Right lobe of liver (tissue), 4 donors: ENCODE measurements at regions not wholly inside any gene's neighbourhood (a gene's known extent, or its start where the extent isn't known, plus 50 kb on each side); places are given as distances from the start of the nearest gene placed in this dataset.
"Not testable (repeated sequence)": the region's sequence is repeated elsewhere in the genome, so short reads cannot be mapped to it uniquely, and the experiment has no call there.

Experiments
- CTCF ChIP-seq, 4 donors: fragments of 200-600 bp in 3 of 4; fragments of 450-650 bp in 1 of 4; IDR thresholded peaks; one replicate each; pipeline versions ENCODE4 v1.5.1 to v1.8.0; 2016 to 2022; ENCODE audit warnings: antibody characterized with exemption in 4 of 4, mild to moderate bottlenecking in 2 of 4
- POLR2A ChIP-seq: fragments of 450-650 bp; IDR thresholded peaks from one replicate; pipeline ENCODE4 v1.6.1; 2017; ENCODE audit warnings: antibody characterized with exemption, mild to moderate bottlenecking
- donor health status: DM: no; HTN: no; CAD: no.
- donor health status: DM: no; HTN: no; CAD: no.
- donor health status: DM: no; HTN: yes; CAD: no.

GRCh38 chr3:193179332-193180012 is 61.5 kb upstream of the PLAAT1 start:
- not testable (repeated sequence) for TF ChIP-seq POLR2A; CTCF (IDR thresholded peaks at IDR 0.05)
